Ovary (tissue), 7 donors: ENCODE measurements at regions not wholly inside any gene's neighbourhood (a gene's known extent, or its start where the extent isn't known, plus 50 kb on each side); places are given as distances from the start of the nearest gene placed in this dataset.

Source experiments
- DNase-seq, 5 donors: peaks; one replicate each; pipeline ENCODE4 v3.0.0-alpha.2; 2019 to 2020
- H3K27ac ChIP-seq, 2 donors: fragments of 200-600 bp; one replicate each; pipeline versions ENCODE4 v1.5.1 to v1.8.0; 2019 to 2022
- H3K27me3 ChIP-seq: fragments of 200-600 bp; one replicate; pipeline ENCODE4 v1.8.0; 2022
- H3K36me3 ChIP-seq: fragments of 200-600 bp; sonication (generic); one replicate; pipeline ENCODE4 v1.5.1; 2019
- H3K4me1 ChIP-seq: one replicate; pipeline ENCODE4 v1.8.1; 2013; ENCODE audit warnings: mild to moderate bottlenecking, moderate library complexity; ENCODE audit not compliant: insufficient read depth
- H3K4me3 ChIP-seq: fragments of 200-600 bp; sonication (generic); one replicate; pipeline ENCODE4 v1.5.1; 2017
- H3K9me3 ChIP-seq, 2 donors: fragments of 200-600 bp in 1 of 2; sonication (generic) in 1 of 2; one replicate each; pipeline versions ENCODE4 v1.5.1 to v1.8.1; 2013 to 2019; ENCODE audit warnings: mild to moderate bottlenecking in 1 of 2, moderate library complexity in 1 of 2
- CTCF ChIP-seq, 3 donors: fragments of 450-650 bp in 2 of 3; fragments of 200-600 bp in 1 of 3; IDR thresholded peaks; one replicate each; pipeline versions ENCODE4 v1.5.1 to v1.8.0; 2016 to 2022; ENCODE audit warnings: antibody characterized with exemption in 3 of 3, mild to moderate bottlenecking in 1 of 3
- EP300 ChIP-seq: sonication (generic); formaldehyde crosslinking; IDR thresholded peaks from one replicate; pipeline ENCODE4 v1.6.1; 2017; ENCODE audit warnings: antibody characterized with exemption
- POLR2A ChIP-seq: fragments of 450-650 bp; IDR thresholded peaks from one replicate; pipeline ENCODE4 v1.6.1; 2017; ENCODE audit warnings: antibody characterized with exemption, mild to moderate bottlenecking, moderate library complexity
- WGBS, 3 donors: extraction: QIAGEN DNeasy Blood & Tissue Kit in 1 of 3; methylation state at CpG; one replicate each; pipeline versions ENCODE4 v1.1.5 to v1.1.7; 2013 to 2017; 5-methylcytosine and 5-hydroxymethylcytosine counted together
- intact Hi-C, 4 donors: fragments of 100-400 bp; cut with DNase I; formaldehyde crosslinking; loops; one replicate each; pipeline versions ENCODE4 v1.11.0 to v1.15.1; 2022 to 2023
- donor health status: DM: no; HTN: no; CAD: no; lungs with moderate emphysema.
- donor health status: DM: no; HTN: no; CAD: no.
- donor health status: Bipolar disorder and iron deficiency.
- donor health status: DM: no; HTN: no; CAD: no.
- donor health status: DM: yes; HTN: yes; CAD: no.

- no peaks in the 10 kb centered on the region for H3K36me3 ChIP-seq
- no peak for DNase-seq
- intact Hi-C loops: no loop called here
- 80 to 87% (median 83%) methylated on average over 2 of the region's 2 CpGs for WGBS, 3 donors
- H3K9me3 ChIP-seq: no peaks in the 10 kb centered on the region
- TF ChIP-seq POLR2A (no peak), CTCF (IDR thresholded peaks at IDR 0.05) (no peak), EP300 (no peak)
- H3K27me3 ChIP-seq: no peaks in the 10 kb centered on the region
- no peaks in the 10 kb centered on the region for H3K4me1 ChIP-seq
- H3K27ac ChIP-seq: no peak overlapping the region
- H3K4me3 ChIP-seq: no peak overlapping the region
These were observed 133.6 kb upstream of the IL15 start for GRCh38 chr4:141502755-141503154.

GRCh38 chr4:141503260-141503659, 133.1 kb upstream of the IL15 start:
- intact Hi-C loops: no loop called here
- Histone ChIP-seq H3K27me3 (no peaks in the 10 kb centered on the region), H3K4me1 (no peaks in the 10 kb centered on the region), H3K27ac (no peak overlapping the region), H3K36me3 (no peaks in the 10 kb centered on the region), H3K9me3 (no peaks in the 10 kb centered on the region), H3K4me3 (no peak overlapping the region)
- DNase-seq: no peak
- TF ChIP-seq EP300: no peak
- TF ChIP-seq POLR2A: no peak

GRCh38 chr4:141511055-141511454, 125.3 kb upstream of the IL15 start:
- intact Hi-C loops: no loop called here
- TF ChIP-seq POLR2A: no peak
- Histone ChIP-seq H3K27ac (no peak overlapping the region), H3K4me3 (no peak overlapping the region), H3K4me1 (no peaks in the 10 kb centered on the region), H3K9me3 (no peaks in the 10 kb centered on the region), H3K27me3 (no peaks in the 10 kb centered on the region), H3K36me3 (no peaks in the 10 kb centered on the region)
- no peak for DNase-seq

- H3K9me3 ChIP-seq: no peaks in the 10 kb centered on the region
- DNase-seq: no peak
- TF ChIP-seq POLR2A (no peak), EP300 (no peak)
- 47 to 67% (median 51%) methylated on average over 1 of the region's 1 CpG for WGBS, 3 donors
- H3K27me3 ChIP-seq: no peaks in the 10 kb centered on the region
- H3K36me3 ChIP-seq: no peaks in the 10 kb centered on the region
- H3K27ac ChIP-seq: no peak overlapping the region
- intact Hi-C loops: no loop called here
- no peak overlapping the region for H3K4me3 ChIP-seq
- no peaks in the 10 kb centered on the region for H3K4me1 ChIP-seq
These were observed 122.5 kb upstream of the IL15 start for GRCh38 chr4:141513866-141514265.

GRCh38 chr4:141518222-141518621, 118.2 kb upstream of the IL15 start:
- Histone ChIP-seq H3K4me3 (no peak overlapping the region), H3K27me3 (no peaks in the 10 kb centered on the region), H3K27ac (no peak overlapping the region), H3K9me3 (no peaks in the 10 kb centered on the region), H3K4me1 (no peaks in the 10 kb centered on the region), H3K36me3 (no peaks in the 10 kb centered on the region)
- no peak for TF ChIP-seq CTCF (IDR thresholded peaks at IDR 0.05)
- TF ChIP-seq EP300: no peak
- no peak for TF ChIP-seq POLR2A
- no peak for DNase-seq
- intact Hi-C loops: no loop called here

GRCh38 chr4:141524116-141524515, 112.3 kb upstream of the IL15 start:
- no peaks in the 10 kb centered on the region for H3K36me3 ChIP-seq
- H3K9me3 ChIP-seq: no peaks in the 10 kb centered on the region
- H3K4me1 ChIP-seq: no peaks in the 10 kb centered on the region
- H3K27me3 ChIP-seq: no peaks in the 10 kb centered on the region
- H3K4me3 ChIP-seq: no peak overlapping the region
- intact Hi-C loops: no loop called here
- TF ChIP-seq POLR2A: no peak
- no peak for TF ChIP-seq CTCF (IDR thresholded peaks at IDR 0.05)
- no peak for TF ChIP-seq EP300
- no peak overlapping the region for H3K27ac ChIP-seq
- no peak for DNase-seq
